ENCODE measurements at regions not wholly inside any gene's neighbourhood (a gene's known extent, or its start where the extent isn't known, plus 50 kb on each side); places are given as distances from the start of the nearest gene placed in this dataset.

GRCh38 chr2:22822835-22823234, 562.1 kb upstream of the KLHL29 start:
- TF ChIP-seq EZH2phosphoT487 (conservative IDR thresholded peaks at IDR 0.05; ENCODE audit: low read length) = no peak
- TF ChIP-seq CTCF (IDR thresholded peaks at IDR 0.05; ENCODE audit: insufficient read depth, low read length, poor library complexity, severe bottlenecking) = no peak
- Histone ChIP-seq H4K20me1 (ENCODE audit: low read depth, low read length) (no peaks in the 10 kb centered on the region), H3K4me3 (ENCODE audit: insufficient read depth, low read length, poor library complexity, severe bottlenecking) (no peak overlapping the region), H3K9me2 (replicated peaks; ENCODE audit: insufficient read depth, low read length) (no peaks in the 10 kb centered on the region), H3K27ac (ENCODE audit: low read depth, low read length) (no peak overlapping the region), H2AFZ (ENCODE audit: low read depth, low read length, severe bottlenecking) (no peak overlapping the region), H3K36me3 (ENCODE audit: low read length) (no peaks in the 10 kb centered on the region), H3K27me3 (ENCODE audit: low read length) (no peaks in the 10 kb centered on the region), H3F3A (ENCODE audit: insufficient read depth) (no peaks in the 10 kb centered on the region), H3K9ac (ENCODE audit: low read length) (no peak overlapping the region), H3K4me2 (ENCODE audit: low read depth, low read length, poor library complexity, severe bottlenecking) (no peak overlapping the region), H3K79me2 (ENCODE audit: insufficient read depth, low read length) (no peaks in the 10 kb centered on the region), H3K9me3 (ENCODE audit: insufficient read depth, low read length) (no peaks in the 10 kb centered on the region)

- no peak overlapping the region for H3K4me2 ChIP-seq (ENCODE audit: low read depth, low read length, poor library complexity, severe bottlenecking)
- no peaks in the 10 kb centered on the region for H3K9me2 ChIP-seq (replicated peaks; ENCODE audit: insufficient read depth, low read length)
- H3K27me3 ChIP-seq (ENCODE audit: low read length) = no peaks in the 10 kb centered on the region
- H3K9me3 ChIP-seq (ENCODE audit: insufficient read depth, low read length) = no peaks in the 10 kb centered on the region
- no peak overlapping the region for H3K27ac ChIP-seq (ENCODE audit: low read depth, low read length)
- H3K36me3 ChIP-seq (ENCODE audit: low read length) = no peaks in the 10 kb centered on the region
- TF ChIP-seq EZH2phosphoT487 (conservative IDR thresholded peaks at IDR 0.05; ENCODE audit: low read length) = no peak
- TF ChIP-seq CTCF (IDR thresholded peaks at IDR 0.05; ENCODE audit: insufficient read depth, low read length, poor library complexity, severe bottlenecking) = no peak
- H3K4me3 ChIP-seq (ENCODE audit: insufficient read depth, low read length, poor library complexity, severe bottlenecking) = no peak overlapping the region
- no peaks in the 10 kb centered on the region for H3F3A ChIP-seq (ENCODE audit: insufficient read depth)
- no peak overlapping the region for H3K9ac ChIP-seq (ENCODE audit: low read length)
- H3K79me2 ChIP-seq (ENCODE audit: insufficient read depth, low read length) = no peaks in the 10 kb centered on the region
- no peaks in the 10 kb centered on the region for H4K20me1 ChIP-seq (ENCODE audit: low read depth, low read length)
- H2AFZ ChIP-seq (ENCODE audit: low read depth, low read length, severe bottlenecking) = no peak overlapping the region
Measured at GRCh38 chr2:22824618-22825017, 560.4 kb upstream of the KLHL29 start.

- TF ChIP-seq EZH2phosphoT487 (conservative IDR thresholded peaks at IDR 0.05; ENCODE audit: low read length) (no peak), CTCF (IDR thresholded peaks at IDR 0.05; ENCODE audit: insufficient read depth, low read length, poor library complexity, severe bottlenecking) (no peak)
- no peak overlapping the region for H2AFZ ChIP-seq (ENCODE audit: low read depth, low read length, severe bottlenecking)
- H3F3A ChIP-seq (ENCODE audit: insufficient read depth) = no peaks in the 10 kb centered on the region
- H3K9ac ChIP-seq (ENCODE audit: low read length) = no peak overlapping the region
- no peak overlapping the region for H3K4me3 ChIP-seq (ENCODE audit: insufficient read depth, low read length, poor library complexity, severe bottlenecking)
- no peaks in the 10 kb centered on the region for H3K79me2 ChIP-seq (ENCODE audit: insufficient read depth, low read length)
- no peaks in the 10 kb centered on the region for H3K9me2 ChIP-seq (replicated peaks; ENCODE audit: insufficient read depth, low read length)
- no peaks in the 10 kb centered on the region for H3K36me3 ChIP-seq (ENCODE audit: low read length)
- H3K27ac ChIP-seq (ENCODE audit: low read depth, low read length) = no peak overlapping the region
- no peaks in the 10 kb centered on the region for H4K20me1 ChIP-seq (ENCODE audit: low read depth, low read length)
- no peaks in the 10 kb centered on the region for H3K27me3 ChIP-seq (ENCODE audit: low read length)
- H3K9me3 ChIP-seq (ENCODE audit: insufficient read depth, low read length) = no peaks in the 10 kb centered on the region
- H3K4me2 ChIP-seq (ENCODE audit: low read depth, low read length, poor library complexity, severe bottlenecking) = no peak overlapping the region
Measured at GRCh38 chr2:22826703-22827102, 558.3 kb upstream of the KLHL29 start.

GRCh38 chr2:22829791-22830190, 555.2 kb upstream of the KLHL29 start:
- Histone ChIP-seq H3K9me3 (ENCODE audit: insufficient read depth, low read length) (no peaks in the 10 kb centered on the region), H3K36me3 (ENCODE audit: low read length) (no peaks in the 10 kb centered on the region), H3K79me2 (ENCODE audit: insufficient read depth, low read length) (no peaks in the 10 kb centered on the region), H3K27me3 (ENCODE audit: low read length) (no peaks in the 10 kb centered on the region), H3K9ac (ENCODE audit: low read length) (no peak overlapping the region), H3K9me2 (replicated peaks; ENCODE audit: insufficient read depth, low read length) (no peaks in the 10 kb centered on the region), H4K20me1 (ENCODE audit: low read depth, low read length) (no peaks in the 10 kb centered on the region), H3F3A (ENCODE audit: insufficient read depth) (no peaks in the 10 kb centered on the region), H3K4me3 (ENCODE audit: insufficient read depth, low read length, poor library complexity, severe bottlenecking) (no peak overlapping the region), H3K27ac (ENCODE audit: low read depth, low read length) (no peak overlapping the region), H2AFZ (ENCODE audit: low read depth, low read length, severe bottlenecking) (no peak overlapping the region), H3K4me2 (ENCODE audit: low read depth, low read length, poor library complexity, severe bottlenecking) (no peak overlapping the region)
- no peak for TF ChIP-seq EZH2phosphoT487 (conservative IDR thresholded peaks at IDR 0.05; ENCODE audit: low read length)
- TF ChIP-seq CTCF (IDR thresholded peaks at IDR 0.05; ENCODE audit: insufficient read depth, low read length, poor library complexity, severe bottlenecking) = no peak
